Activated CD4-positive, alpha-beta T cell treated with anti-CD3 and anti-CD28 coated beads, Interleukin-10, Interleukin-2, amounts not matched to agents 100 ng/mL and 50 ng/mL, durations not matched to agents 16 hours and 8 hours (primary cell): ENCODE measurements at regions not wholly inside any gene's neighbourhood (a gene's known extent, or its start where the extent isn't known, plus 50 kb on each side); places are given as distances from the start of the nearest gene placed in this dataset.
"Not testable (repeated sequence)": the region's sequence is repeated elsewhere in the genome, so short reads cannot be mapped to it uniquely, and the experiment has no call there.

Experiments used
- DNase-seq: peaks from one replicate; pipeline ENCODE4 v3.0.0-alpha.2; 2020

DNA sequence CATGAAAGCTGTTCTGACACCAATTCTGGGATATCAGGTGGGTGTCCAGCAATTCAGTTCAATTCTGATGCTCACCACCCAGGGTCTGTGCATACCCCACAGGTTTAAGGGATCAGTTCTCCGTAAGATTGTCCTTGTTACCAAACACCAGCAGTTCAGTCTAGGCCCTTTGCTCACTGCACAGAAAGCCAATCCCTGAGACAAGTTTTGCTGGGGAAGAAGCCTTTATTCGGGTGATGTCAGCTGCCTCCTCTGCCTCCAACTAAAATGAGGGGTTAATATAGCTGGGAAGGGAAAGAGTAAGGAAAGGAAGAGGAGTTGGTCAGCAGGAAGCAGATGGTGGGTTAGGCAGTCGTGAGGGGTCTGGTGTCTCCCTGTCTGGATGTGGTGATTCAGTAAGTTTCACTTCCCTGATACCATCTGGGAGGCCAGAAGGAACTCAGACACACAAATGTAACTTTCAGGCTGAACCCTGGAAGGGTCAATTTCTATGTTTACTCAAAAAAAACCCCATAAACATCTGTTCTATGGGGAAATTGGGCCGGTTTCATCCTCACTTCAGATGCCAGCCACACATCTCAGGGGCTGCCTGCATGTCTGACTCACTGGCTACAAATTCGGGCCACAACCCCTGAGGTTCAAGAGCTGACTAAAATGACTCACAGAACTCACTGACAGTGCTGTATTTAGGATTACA lies 83.3 kb upstream of the PGBD5 start:
- DNase-seq, result peak; percentile 13

DNA sequence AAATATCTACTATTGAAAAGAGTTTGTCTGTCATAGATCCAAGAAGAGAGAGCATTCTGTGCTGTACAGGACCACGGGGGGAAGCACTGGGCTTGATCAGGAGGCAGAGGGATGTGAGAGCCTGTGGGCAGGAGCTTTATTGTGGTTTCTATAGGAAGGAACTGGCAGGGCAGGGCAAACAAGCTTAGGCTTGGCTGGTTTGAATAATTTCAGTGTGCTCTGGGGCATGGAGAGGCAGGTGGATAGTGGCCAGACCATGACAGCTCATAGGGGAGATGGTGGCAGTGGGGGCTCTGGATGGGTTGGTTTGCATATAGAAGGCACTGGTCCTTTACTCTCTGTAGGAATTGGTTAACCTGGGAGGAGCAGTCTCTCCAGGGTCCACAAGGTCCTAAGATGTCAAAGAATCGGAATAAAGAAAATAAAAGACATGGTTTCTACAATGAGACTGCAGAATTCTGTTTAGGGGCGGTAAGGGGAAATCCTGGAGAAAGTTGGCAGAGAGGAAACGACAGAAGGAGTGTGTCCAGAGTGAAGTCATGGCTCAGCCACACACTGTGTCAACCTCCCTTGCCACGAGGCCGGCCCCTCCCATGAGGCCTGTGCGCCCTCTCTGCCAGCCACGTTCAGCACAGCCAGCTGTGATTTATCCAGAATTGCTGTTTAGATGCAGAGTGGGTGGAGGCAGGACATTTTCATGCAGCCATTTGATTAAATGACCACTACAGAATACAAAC lies 81.7 kb upstream of the PGBD5 start:
- DNase-seq, result no peak

DNA sequence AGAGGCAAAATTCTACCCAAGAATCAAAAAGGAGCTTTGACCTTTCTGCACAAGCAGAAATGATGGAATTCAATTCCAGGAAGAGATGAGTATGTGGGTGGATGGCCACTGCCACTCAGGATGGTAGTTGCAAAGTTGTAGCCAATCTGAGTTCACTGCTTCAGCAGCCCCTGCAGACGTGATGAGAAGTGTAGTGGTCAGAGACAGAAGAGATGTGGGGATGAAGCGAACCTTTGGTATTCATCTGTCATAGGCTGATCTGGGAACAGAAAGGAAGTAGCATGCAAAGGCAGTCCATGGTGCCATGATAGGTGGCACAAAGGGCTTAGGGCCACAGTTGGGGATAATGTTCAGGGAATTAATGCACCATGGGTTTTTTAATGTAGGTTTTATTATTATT lies 81.1 kb upstream of the PGBD5 start:
- DNase-seq, result no peak

GRCh38 chr1:230506451-230506850 lies 80.3 kb upstream of the PGBD5 start:
- DNase-seq, result no peak

DNA sequence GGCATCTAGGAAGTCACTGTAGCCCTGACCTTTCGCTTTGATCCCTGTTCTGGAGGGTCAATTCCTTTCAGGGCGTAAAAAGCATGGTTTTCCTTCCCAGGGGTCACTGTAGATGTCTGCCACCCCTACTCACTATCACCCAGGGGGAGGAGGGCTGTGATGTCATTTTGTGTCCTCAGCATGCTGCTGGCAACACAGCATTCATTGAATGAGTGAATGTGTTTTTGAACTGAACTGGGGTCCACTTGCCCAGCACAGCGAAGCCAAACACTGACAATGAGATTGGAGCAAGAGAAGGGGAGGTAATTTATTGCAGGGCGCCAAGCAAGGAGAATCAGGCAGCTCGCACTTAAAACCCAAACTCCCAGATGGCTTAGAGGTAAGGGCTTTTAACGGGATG lies 78.2 kb upstream of the PGBD5 start:
- no peak for DNase-seq

- no peak for DNase-seq
Measured at GRCh38 chr1:230503726-230504125, 77.6 kb upstream of the PGBD5 start.

- no peak for DNase-seq
Measured at GRCh38 chr1:230502996-230503395, 76.9 kb upstream of the PGBD5 start.

- DNase-seq, result no peak
Measured at GRCh38 chr1:230502306-230502705, 76.2 kb upstream of the PGBD5 start.

GRCh38 chr1:230501849-230502248 lies 75.7 kb upstream of the PGBD5 start:
- no peak for DNase-seq

GRCh38 chr1:230501242-230501641 lies 75.1 kb upstream of the PGBD5 start:
- DNase-seq, result no peak

GRCh38 chr1:230500063-230500462 lies 73.9 kb upstream of the PGBD5 start:
- DNase-seq, result no peak

GRCh38 chr1:230499496-230499895 lies 73.4 kb upstream of the PGBD5 start:
- DNase-seq, result no peak

DNA sequence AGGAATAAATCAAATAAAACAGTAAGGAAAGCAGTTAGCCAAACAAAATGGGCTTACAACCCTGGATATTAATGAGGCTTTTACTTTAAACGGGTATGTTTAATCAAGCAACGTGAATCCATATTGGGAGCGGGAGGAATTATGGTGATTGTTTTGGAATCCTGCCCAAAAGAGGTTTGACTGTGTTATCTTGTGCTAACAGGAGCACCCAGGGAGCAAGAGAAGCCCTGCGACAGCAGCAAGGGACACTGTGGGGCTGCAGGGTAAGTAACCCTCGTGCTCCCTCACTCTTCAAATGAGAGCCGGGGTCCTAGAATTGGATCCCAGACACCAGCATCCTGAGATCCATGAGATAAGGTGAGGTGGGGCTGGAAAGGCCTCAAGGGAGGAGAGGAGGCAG lies 72.6 kb upstream of the PGBD5 start:
- DNase-seq, result no peak

DNA sequence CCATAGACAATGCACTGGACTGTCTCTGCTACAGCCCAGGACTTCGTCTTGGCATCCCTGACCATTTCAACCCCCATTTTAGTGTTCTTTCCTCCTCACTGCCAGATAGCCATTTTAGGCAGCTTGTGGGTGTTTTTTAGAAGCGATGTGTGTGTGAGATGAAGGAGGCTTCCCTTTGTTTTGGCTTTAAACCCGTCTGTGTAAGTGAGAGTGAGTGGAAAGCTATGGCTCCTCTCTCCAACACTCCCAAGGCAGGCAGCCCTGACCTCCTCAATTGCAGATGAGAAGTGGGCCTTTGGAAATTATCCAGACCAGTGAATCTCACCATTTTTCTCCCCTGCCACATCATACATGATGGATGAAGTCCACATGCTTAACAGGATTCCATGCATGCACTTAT lies 70.3 kb upstream of the PGBD5 start:
- DNase-seq, result no peak

GRCh38 chr1:230495891-230496385 lies 69.8 kb upstream of the PGBD5 start:
- peak; percentile 58 for DNase-seq

DNA sequence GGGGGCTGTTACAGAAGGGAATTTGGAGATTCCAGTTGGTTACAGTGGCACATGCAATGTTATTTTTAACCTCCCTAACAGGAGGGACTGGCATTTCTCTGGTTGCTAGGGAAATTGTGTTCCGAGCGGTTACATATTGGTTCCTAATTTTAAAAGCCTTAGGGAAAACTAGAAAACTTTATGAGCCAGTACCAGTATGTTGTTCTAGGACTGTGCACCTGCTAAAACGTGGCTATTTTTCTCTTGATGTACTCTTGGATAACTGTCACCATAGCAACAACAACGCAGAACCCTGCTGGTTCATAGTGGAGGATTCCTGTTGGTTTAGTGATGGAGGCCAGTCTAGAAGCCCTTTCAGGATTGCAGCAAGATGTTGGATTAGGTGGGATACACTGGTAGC lies 68.9 kb upstream of the PGBD5 start:
- DNase-seq, result no peak

DNA sequence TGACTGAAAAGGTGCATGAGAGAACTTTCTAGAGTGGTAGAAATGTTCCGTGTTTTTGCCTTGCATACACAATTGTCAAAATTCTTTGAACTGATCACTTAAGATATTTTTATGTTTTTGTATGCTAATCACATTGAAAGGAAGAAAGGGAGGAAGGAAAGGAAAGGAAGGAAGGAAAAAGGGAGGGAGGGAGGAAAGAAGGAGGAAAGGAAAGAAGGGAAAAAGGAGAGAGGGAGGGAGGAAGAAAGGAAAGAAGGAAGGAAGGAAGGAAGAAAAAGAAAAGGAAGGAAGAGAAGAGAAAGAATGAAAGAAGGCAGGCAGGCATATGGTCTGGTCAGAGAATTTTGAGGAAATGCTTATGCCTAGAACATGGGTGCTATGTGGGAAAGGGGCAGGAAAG lies 68.4 kb upstream of the PGBD5 start:
- no peak for DNase-seq

DNA sequence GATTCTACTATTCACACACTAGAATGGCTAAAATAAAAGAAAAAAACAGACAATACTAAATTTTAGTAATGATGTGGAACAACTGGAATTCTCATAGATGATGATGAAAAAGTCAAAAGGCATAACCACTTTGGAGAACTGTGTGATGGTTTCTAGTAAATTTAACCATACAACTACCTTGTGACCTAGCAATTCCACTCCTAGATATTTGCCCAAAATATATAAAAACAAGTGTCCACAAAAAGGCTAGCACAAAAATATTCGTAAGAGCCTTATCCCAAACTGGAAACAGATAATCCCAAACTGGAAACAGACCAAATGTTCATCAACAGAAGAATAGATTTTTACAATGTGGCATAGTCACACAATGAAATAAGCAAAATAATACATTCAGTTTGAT lies 67.9 kb upstream of the PGBD5 start:
- DNase-seq, result no peak

GRCh38 chr1:230493264-230493663 lies 67.1 kb upstream of the PGBD5 start:
- DNase-seq, result no peak

GRCh38 chr1:230490436-230490835 lies 64.3 kb upstream of the PGBD5 start:
- no peak for DNase-seq

DNA sequence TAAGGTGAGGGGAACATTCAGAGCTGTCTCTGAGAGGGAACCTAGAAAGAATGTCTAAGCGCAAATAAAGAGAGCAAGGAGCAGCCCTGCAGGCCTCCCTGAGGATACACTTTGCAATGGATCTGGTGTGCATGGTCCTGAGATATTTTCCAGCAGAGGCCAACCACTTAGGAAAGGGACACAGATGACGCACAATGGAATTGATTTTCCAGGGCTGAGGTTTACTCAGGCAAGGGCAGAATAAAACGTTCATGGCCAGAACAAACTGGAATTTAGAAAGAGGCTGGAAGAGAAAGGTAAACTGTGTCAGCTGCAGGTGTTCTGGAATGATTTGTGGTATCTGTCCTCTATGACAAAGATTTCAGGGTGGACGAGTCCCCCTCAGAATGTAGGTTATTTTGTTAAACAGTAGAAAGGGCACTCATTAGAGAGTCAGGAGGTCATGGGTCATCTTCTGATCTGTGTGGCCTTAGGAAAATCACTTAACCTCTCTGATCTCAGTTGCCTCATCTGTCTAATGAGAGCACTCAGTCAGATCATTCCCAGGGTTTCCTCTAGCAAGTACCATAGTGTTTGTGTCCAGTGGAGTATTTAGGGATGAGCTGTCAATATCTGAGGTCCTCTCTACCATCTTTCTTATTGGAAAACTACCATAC lies 61.8 kb upstream of the PGBD5 start:
- DNase-seq, result no peak

- DNase-seq, result no peak
Measured at GRCh38 chr1:230476622-230477003, 50.5 kb upstream of the PGBD5 start.

DNA sequence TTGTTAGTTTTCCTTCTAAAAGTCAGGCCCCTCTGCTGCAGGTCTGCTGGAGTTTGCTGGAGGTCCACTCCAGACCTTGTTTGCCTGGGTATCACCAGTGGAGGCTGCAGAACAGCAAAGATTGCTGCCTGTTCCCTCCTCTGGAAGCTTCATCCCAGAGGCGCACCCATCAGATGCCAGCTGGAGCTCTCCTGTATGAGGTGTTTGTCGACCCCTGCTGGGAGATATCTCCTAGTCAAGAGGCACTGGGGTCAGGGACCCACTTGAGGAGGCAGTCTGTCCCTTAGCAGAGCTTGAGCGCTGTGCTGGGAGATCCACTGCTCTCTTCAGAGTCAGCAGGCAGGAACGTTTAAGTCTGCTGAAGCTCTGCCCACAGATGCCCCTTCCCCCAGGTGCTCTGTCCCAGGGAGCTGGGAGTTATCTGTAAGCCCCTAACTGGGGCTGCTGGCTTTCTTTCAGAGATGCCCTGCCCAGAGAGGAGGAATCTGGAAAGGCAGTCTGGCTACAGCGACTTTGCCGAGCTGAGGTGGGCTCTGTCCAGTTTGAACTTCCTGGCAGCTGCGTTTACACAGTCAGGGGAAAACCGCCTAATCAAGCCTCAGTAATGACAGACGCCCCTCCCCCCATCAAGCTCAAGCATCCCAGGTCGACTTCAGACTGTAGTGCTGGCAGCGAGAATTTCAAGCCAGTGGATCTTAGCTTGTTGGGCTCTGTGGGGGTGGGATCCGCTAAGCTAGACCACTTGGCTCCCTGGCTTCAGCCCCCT lies 49.9 kb upstream of the PGBD5 start:
- DNase-seq, result not testable (repeated sequence)
